HG03280 (cell line): ENCODE measurements at regions not wholly inside any gene's neighbourhood (a gene's known extent, or its start where the extent isn't known, plus 50 kb on each side); places are given as distances from the start of the nearest gene placed in this dataset.

Source experiments
- ATAC-seq: cut with Tn5 transposase; IDR thresholded peaks from one replicate; pipeline ENCODE4 v1.9.1; 2021; ENCODE audit warnings: mild to moderate bottlenecking, moderate library complexity; ENCODE audit not compliant: unreplicated experiment

- ATAC-seq = no peak
Observed at GRCh38 chr6:168979254-168979653, 274.4 kb downstream of the THBS2 start.

- no peak for ATAC-seq
Observed at GRCh38 chr6:168972128-168972527, 281.5 kb downstream of the THBS2 start.

- no peak for ATAC-seq
Observed at GRCh38 chr6:168971549-168971948, 282.1 kb downstream of the THBS2 start.

- ATAC-seq = no peak
Observed at GRCh38 chr6:168968801-168969200, 284.8 kb downstream of the THBS2 start.

GRCh38 chr6:168968228-168968627 is 285.4 kb downstream of the THBS2 start:
- ATAC-seq = no peak

- no peak for ATAC-seq
Observed at GRCh38 chr6:168967281-168967925, 286.2 kb downstream of the THBS2 start.

- no peak for ATAC-seq
Observed at GRCh38 chr6:168964138-168964835, 289.4 kb downstream of the THBS2 start.

- no peak for ATAC-seq
Observed at GRCh38 chr6:168962886-168963285, 290.8 kb downstream of the THBS2 start.

GRCh38 chr6:168961264-168961656 is 292.4 kb downstream of the THBS2 start:
- ATAC-seq = no peak

- ATAC-seq = no peak
Observed at GRCh38 chr6:168960551-168961263, 292.9 kb downstream of the THBS2 start.

GRCh38 chr6:168959696-168960095 is 293.9 kb downstream of the THBS2 start:
- ATAC-seq = no peak

GRCh38 chr6:168956884-168957730 is 296.5 kb downstream of the THBS2 start:
- ATAC-seq = peak; percentile 77

- ATAC-seq = no peak
Observed at GRCh38 chr6:168956141-168956838, 297.4 kb downstream of the THBS2 start.

- no peak for ATAC-seq
Observed at GRCh38 chr6:168953461-168953860, 300.2 kb downstream of the THBS2 start.

- no peak for ATAC-seq
Observed at GRCh38 chr6:168951217-168951616, 302.4 kb downstream of the THBS2 start.

GRCh38 chr6:168950858-168951214 is 302.8 kb downstream of the THBS2 start:
- ATAC-seq = no peak

- ATAC-seq = no peak
Observed at GRCh38 chr6:168949981-168950857, 303.4 kb downstream of the THBS2 start.

GRCh38 chr6:168948990-168949531 is 304.6 kb downstream of the THBS2 start:
- no peak for ATAC-seq

- ATAC-seq = no peak
Observed at GRCh38 chr6:168948002-168948401, 305.6 kb downstream of the THBS2 start.
